Stimulated activated CD8-positive, alpha-beta memory T cell treated with anti-CD3 and anti-CD28 coated beads, Interleukin-12 subunit alpha, Interleukin-12 subunit beta, amount 100 ng/mL, for 1 hour (primary cell): ENCODE measurements at regions not wholly inside any gene's neighbourhood (a gene's known extent, or its start where the extent isn't known, plus 50 kb on each side); places are given as distances from the start of the nearest gene placed in this dataset.

Experiments used
- DNase-seq: peaks from one replicate; pipeline ENCODE4 v3.0.0-alpha.2; 2020; ENCODE audit warnings: low read depth

DNA sequence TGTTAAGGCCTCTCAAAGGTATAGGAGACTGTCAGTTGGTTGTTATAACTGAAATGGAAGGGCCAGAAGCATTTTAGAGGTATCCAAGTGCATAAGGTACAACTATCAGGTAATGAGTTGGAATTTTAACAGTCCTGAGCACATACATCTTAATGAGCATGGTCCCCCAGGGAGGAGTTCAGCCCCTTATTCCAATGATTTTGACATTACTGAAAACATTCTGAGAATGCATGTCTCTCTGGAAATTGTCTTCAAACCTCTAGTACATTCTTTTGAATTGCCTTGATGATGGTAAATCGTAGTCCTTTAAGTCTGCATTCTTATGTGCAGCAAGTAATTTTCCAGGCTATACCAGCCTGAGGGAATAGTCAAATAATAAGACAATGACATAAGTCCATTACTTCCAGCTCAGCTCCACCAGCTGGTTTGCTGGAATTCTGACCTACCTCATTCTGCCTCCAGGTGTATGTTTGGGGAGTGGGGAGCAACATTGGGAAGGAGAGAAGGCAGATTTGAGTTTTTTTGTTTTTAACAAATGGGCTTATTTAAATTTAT lies 239.2 kb downstream of the MSRB3 start:
- no peak for DNase-seq

GRCh38 chr12:65518771-65519170 lies 240.3 kb downstream of the MSRB3 start:
- no peak for DNase-seq

- DNase-seq: no peak
Observed at GRCh38 chr12:65520658-65521057, 242.2 kb downstream of the MSRB3 start.

- no peak for DNase-seq
Observed at GRCh38 chr12:65522956-65523860, 244.7 kb downstream of the MSRB3 start.

DNA sequence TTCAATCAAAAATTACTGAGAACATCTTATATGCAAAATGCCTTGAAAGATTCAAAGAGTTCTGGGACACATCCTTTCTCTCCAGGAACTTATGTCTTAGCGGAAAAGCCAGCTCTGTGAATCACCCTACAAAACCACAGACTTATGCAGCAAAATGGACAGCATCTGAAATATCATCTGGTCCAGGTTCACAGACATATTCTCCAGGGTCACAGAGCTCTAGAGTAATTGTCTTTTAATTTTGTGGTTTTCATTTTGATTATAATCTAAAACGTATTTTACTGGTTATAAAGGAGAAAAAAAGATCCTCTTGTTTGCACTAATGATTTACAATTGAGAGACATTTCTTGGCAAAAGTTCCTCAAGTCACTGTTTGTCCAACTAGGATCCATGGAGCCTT lies 246.2 kb downstream of the MSRB3 start:
- no peak for DNase-seq

GRCh38 chr12:65525491-65526141 lies 247.1 kb downstream of the MSRB3 start:
- DNase-seq: no peak

- no peak for DNase-seq
Observed at GRCh38 chr12:65526311-65526710, 247.8 kb downstream of the MSRB3 start.

DNA sequence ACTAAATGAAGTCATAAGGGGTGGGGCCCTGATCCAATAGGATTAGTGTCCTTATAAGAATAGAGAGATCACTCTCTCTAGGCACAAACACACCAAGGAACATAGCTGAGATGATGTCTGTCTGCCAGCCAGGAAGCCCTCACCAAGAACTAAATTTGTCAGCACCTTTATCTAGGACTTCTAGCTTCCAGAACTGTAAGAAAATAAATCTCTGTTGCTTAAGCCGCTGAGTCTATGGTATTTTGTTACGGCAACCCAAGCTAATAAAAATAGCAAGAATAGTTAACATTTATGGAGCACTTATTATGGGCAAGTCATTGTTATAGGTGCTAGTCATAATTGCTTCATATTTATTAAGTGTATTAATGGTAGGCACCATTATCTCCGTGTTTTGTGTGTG lies 249.6 kb downstream of the MSRB3 start:
- DNase-seq: no peak

DNA sequence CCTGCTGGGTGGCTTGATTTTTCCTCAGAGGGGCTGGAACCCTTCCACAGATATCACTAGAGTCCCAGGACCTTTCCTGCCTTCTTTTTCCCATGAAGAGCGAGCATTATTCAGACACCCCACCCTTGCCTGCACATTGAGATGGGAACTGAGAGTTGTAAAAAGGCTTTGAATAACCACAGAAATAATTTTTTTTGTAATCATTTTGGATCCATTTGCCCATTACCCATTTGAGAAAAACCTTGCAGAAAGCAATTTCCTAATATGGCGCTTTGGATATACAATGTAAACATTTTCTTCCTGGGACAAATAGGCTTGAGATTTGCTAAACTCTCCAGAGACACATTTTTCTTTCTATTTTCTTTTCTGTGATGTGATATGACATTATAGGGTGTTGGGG lies 250.6 kb downstream of the MSRB3 start:
- DNase-seq: no peak

- no peak for DNase-seq
Observed at GRCh38 chr12:65529771-65530435, 251.4 kb downstream of the MSRB3 start.

DNA sequence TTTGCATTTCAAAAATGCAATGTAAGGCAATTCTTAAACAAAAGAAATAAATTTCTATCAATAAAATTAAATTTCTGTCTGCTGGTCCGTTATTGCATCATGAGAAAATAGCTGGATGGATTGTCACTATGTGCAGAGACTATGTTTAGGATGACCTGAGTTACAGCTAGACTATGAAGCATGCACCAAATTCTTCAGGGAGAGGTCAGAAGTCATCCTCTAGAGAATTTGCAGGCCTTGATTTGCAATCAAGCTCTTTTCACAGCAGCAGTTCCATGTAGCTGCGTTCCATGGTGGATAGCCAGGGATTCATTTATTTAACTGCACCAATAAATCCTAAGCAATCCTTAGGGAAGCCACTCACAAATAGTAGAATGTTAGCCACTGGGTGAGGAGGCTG lies 253.7 kb downstream of the MSRB3 start:
- DNase-seq: no peak

DNA sequence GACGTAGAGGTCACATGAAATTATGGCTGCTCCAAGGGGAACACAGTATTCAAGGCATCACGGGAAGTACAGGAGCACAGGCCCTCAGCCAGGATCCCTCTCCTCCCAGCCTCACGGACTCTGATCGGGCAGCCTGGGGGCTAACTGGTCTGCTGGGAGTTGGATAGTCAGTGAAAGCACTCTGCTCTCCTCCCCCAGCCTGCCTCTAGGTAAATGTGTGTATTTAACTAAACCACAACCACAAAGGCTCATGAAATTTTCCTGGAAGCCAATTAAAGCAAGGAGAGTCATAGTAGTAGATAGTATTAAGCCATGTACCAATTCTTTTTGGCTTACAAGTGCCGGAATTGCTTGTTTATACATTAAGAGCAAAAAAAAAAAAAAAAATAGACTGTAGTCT lies 254.3 kb downstream of the MSRB3 start:
- DNase-seq: no peak

DNA sequence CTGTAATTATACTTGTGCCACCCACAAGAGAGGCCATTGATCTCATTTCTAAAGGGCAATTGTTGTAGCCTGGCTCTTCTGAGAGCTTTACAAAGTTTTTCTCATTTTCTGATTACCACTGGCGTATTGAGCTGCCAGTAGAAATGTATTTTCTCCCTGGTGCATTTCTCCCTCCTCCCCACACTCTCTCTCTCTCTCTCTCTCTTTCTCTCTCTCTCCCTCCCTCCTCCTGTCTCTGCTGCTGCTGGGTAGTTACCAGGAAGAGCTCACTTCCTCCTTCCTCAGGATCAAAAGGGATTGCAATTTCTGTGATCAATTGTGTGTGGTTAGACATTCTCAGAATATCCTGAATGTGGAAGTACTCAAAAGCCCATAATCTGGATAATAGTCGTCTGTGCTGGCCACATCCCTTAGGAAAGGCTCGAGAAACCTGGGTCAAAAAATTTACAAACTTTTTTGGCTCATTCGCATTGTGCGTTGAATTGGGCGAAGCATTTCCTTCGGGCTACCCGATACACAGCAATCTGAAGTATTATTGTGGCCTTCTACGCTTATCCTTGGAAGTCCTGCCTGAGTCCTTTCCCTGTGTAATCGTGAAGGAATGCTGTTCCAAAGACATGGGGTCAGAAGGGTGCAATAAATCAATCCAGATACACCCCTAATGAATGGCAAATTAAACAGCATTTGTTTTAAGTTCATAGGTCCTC lies 254.8 kb downstream of the MSRB3 start:
- no peak for DNase-seq

DNA sequence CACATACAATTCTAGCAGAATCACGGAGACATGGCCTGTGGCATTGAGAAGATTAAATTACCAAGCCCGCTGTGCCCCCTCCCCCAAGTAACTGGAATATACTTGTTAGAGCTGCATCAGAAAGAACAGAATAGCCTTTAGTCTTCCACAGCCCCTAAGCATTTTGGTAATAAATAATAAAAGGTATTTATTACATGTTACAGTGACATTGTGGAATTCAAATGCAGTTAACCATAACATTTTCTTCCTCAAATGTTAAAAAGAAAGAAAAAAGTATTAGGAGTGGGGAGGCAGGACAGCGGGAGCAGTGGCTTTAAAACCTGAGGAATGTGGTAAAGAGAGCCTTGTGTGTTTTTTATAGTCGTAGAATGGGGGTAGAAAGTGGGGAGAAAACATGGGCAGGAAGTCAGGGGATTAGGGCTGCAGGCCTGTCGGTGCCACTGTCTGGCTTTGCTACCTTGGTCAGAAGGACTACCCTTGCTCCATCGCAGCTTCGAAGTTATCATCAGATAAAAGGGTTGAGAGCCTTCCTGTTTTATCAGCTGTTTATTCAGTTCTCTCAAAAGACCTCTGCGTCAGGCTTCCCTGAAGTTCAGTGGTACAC lies 255.9 kb downstream of the MSRB3 start:
- no peak for DNase-seq

DNA sequence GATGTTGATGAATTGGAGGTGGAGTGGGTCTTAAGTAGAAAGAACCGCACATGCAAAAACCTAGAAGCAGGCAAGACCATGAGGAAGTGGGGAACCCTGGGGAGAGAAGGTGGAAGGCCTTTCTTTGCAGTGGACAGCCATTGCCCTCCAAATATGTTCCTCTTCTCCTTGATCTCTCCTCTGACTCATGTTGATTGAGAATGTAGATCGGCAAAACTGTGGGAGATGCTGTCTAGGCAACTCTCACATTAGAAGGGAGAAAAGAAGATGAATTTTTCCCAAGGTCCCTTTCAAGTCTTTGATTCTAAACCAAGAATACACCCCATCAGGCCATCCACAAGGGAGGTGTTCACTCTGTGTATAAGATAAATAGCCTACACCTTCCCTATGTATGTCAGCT lies 257.5 kb downstream of the MSRB3 start:
- no peak for DNase-seq

DNA sequence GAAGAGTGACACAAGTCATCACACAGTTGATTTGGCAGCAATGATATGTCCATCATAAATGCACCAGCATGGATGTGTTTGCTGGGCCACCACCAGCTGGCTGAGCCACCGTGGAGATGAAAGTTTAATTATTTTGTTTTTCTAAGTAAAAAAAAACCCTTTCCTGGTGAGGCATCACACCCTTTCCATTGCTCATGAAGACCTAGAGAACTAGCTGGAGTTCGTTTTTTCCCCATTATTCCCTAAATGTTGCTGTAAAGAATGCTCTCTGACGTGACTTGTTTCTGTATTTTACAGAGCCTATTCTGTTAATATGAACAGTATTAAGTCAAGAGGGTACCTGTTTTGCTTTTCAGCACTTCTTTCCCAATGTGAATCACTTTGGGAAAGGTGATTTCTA lies 257.9 kb downstream of the MSRB3 start:
- DNase-seq: no peak

- DNase-seq: no peak
Observed at GRCh38 chr12:65536876-65537681, 258.6 kb downstream of the MSRB3 start.

- DNase-seq: no peak
Observed at GRCh38 chr12:65537978-65538377, 259.5 kb downstream of the MSRB3 start.

DNA sequence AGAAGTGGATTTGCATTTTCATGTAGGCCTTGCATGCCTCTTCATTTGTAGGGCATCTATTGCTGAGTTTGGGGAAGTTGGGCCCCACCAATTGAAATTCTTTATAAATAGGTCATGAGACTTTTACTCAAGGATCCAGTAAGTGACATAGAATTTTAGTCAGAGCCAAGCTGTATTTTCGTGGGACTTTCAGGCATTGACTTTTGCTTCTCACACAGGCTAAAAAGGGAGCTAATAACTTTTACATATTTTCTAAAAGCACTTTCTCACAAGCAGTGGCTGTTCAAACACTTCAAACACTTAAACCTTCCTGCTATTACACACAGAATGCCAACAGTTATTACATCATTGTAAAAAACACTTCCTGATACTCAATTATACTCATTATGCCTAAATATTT lies 260.5 kb downstream of the MSRB3 start:
- no peak for DNase-seq

- DNase-seq: no peak
Observed at GRCh38 chr12:65540140-65540539, 261.7 kb downstream of the MSRB3 start.

- no peak for DNase-seq
Observed at GRCh38 chr12:65546528-65546927, 268.0 kb downstream of the MSRB3 start.
